ENCODE measurements at regions not wholly inside any gene's neighbourhood (a gene's known extent, or its start where the extent isn't known, plus 50 kb on each side); places are given as distances from the start of the nearest gene placed in this dataset.
A peak's percentile ranks its signal among the peaks of the same experiment; 100 is the strongest.

- DNase-seq (ENCODE audit: low read depth) = peak; percentile 82
- H3K4me3 ChIP-seq (ENCODE audit: low read depth, low read length) = no peak overlapping the region
- TF ChIP-seq CTCF (IDR thresholded peaks at IDR 0.05; ENCODE audit: insufficient read depth, low read length) = no peak
Measured at GRCh38 chr3:80232760-80233159, 465.0 kb upstream of the ROBO1 start.

GRCh38 chr3:80230962-80231361 is 463.2 kb upstream of the ROBO1 start:
- TF ChIP-seq CTCF (IDR thresholded peaks at IDR 0.05; ENCODE audit: insufficient read depth, low read length) = no peak
- no peak overlapping the region for H3K4me3 ChIP-seq (ENCODE audit: low read depth, low read length)
- DNase-seq (ENCODE audit: low read depth) = no peak

GRCh38 chr3:80227216-80227615 is 459.4 kb upstream of the ROBO1 start:
- no peak overlapping the region for H3K4me3 ChIP-seq (ENCODE audit: low read depth, low read length)
- no peak for TF ChIP-seq CTCF (IDR thresholded peaks at IDR 0.05; ENCODE audit: insufficient read depth, low read length)
- no peak for DNase-seq (ENCODE audit: low read depth)

- H3K4me3 ChIP-seq (ENCODE audit: low read depth, low read length) = no peak overlapping the region
- DNase-seq (ENCODE audit: low read depth) = no peak
- no peak for TF ChIP-seq CTCF (IDR thresholded peaks at IDR 0.05; ENCODE audit: insufficient read depth, low read length)
Measured at GRCh38 chr3:80215191-80215590, 447.4 kb upstream of the ROBO1 start.

GRCh38 chr3:80213086-80213485 is 445.3 kb upstream of the ROBO1 start:
- TF ChIP-seq CTCF (IDR thresholded peaks at IDR 0.05; ENCODE audit: insufficient read depth, low read length) = no peak
- DNase-seq (ENCODE audit: low read depth) = no peak
- no peak overlapping the region for H3K4me3 ChIP-seq (ENCODE audit: low read depth, low read length)

- DNase-seq (ENCODE audit: low read depth) = no peak
- H3K4me3 ChIP-seq (ENCODE audit: low read depth, low read length) = no peak overlapping the region
- TF ChIP-seq CTCF (IDR thresholded peaks at IDR 0.05; ENCODE audit: insufficient read depth, low read length) = no peak
Measured at GRCh38 chr3:80192936-80193335, 425.1 kb upstream of the ROBO1 start.

GRCh38 chr3:80190051-80190450 is 422.3 kb upstream of the ROBO1 start:
- DNase-seq (ENCODE audit: low read depth) = peak; percentile 87
- no peak overlapping the region for H3K4me3 ChIP-seq (ENCODE audit: low read depth, low read length)
- no peak for TF ChIP-seq CTCF (IDR thresholded peaks at IDR 0.05; ENCODE audit: insufficient read depth, low read length)
